MCF 10A (cell line): ENCODE measurements at regions not wholly inside any gene's neighbourhood (a gene's known extent, or its start where the extent isn't known, plus 50 kb on each side); places are given as distances from the start of the nearest gene placed in this dataset.

Experiments
- BruUV-seq: library from RNA; stranded (reverse); fragments of 400-500 nt; replicated peaks from 2 replicates; lab custom pipeline; 2021; lab: Mats Ljungman, UMichigan
- CTCF ChIA-PET: fragments of 300-600 bp; sonication (Branson Sonifier 250); formaldehyde crosslinking; extraction: SDS; loops from one replicate; lab custom pipeline; 2021; ENCODE audit warnings: antibody characterized with exemption, inconsistent platforms; lab: Yijun Ruan, JAX
- POLR2A ChIA-PET: fragments of 300-600, 350-650 bp; sonication (Branson Sonifier 250); formaldehyde crosslinking; extraction: SDS; loops from one replicate; lab custom pipeline; 2020; ENCODE audit warnings: antibody characterized with exemption, inconsistent platforms; lab: Yijun Ruan, JAX
- DNase-seq: peaks from one replicate; pipeline ENCODE4 v3.0.0-alpha.2; 2018; ENCODE audit not compliant: unreplicated experiment
- H3K27ac Mint-ChIP-seq: one replicate; pipeline ENCODE4 v1.8.0; 2022; ENCODE audit warnings: mild to moderate bottlenecking, low read depth, mixed read lengths; ENCODE audit not compliant: unreplicated experiment
- H3K27me3 Mint-ChIP-seq: one replicate; pipeline ENCODE4 v1.8.0; 2022; ENCODE audit warnings: mixed read lengths; ENCODE audit not compliant: insufficient read depth, unreplicated experiment
- H3K36me3 Mint-ChIP-seq: one replicate; pipeline ENCODE4 v1.8.0; 2022; ENCODE audit warnings: mild to moderate bottlenecking, moderate library complexity, mixed read lengths; ENCODE audit not compliant: insufficient read depth, unreplicated experiment
- H3K4me1 Mint-ChIP-seq: one replicate; pipeline ENCODE4 v1.8.0; 2022; ENCODE audit warnings: mixed read lengths; ENCODE audit not compliant: insufficient read depth, unreplicated experiment
- H3K4me3 Mint-ChIP-seq: one replicate; pipeline ENCODE4 v1.8.0; 2022; ENCODE audit warnings: mild to moderate bottlenecking, moderate library complexity, mixed read lengths; ENCODE audit not compliant: unreplicated experiment
- H3K9me3 Mint-ChIP-seq: one replicate; pipeline ENCODE4 v1.8.0; 2022; ENCODE audit warnings: mixed read lengths; ENCODE audit not compliant: unreplicated experiment
- intact Hi-C: fragments of 100-400 bp; cut with micrococcal nuclease; formaldehyde crosslinking; loops from 2 replicates; pipeline ENCODE4 v1.14.1; 2022
- TF ChIP-seq, protein P1 (sequence below): fragments of 200-600 bp; IDR thresholded peaks from one replicate; pipeline ENCODE4 v1.8.0; 2022; ENCODE audit warnings: antibody characterized with exemption, mild to moderate bottlenecking; ENCODE audit not compliant: unreplicated experiment

DNA sequence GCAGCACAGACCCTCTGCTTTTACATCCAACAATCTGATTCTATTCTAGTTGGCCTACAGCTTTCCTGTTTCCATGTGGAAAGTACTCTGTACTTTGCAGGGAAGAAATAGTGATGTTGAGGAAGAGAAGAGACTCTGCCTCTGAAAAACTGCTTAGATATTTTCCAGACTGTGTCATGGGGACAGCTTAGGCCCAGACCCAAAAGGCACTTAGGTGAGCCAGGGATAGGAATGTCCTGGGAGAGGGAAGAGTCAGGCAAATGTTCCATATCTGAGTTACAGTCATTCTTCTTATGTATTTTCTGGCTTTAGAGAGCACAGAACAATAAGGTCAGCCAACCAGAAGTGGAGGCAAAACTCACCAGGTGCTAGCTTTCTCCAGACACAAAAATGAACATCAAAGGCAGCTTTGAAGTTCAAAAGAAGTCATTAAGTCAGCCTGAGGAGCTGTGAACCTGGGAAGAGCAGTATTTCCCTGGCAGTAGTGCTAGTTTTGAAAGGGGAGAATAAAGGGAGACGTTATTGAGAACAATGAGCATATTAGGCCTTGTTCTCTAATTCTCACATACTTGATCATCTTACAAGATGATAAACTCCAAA lies 199.7 kb upstream of the LMNTD1 start:
- TF ChIP-seq, protein P1, sequence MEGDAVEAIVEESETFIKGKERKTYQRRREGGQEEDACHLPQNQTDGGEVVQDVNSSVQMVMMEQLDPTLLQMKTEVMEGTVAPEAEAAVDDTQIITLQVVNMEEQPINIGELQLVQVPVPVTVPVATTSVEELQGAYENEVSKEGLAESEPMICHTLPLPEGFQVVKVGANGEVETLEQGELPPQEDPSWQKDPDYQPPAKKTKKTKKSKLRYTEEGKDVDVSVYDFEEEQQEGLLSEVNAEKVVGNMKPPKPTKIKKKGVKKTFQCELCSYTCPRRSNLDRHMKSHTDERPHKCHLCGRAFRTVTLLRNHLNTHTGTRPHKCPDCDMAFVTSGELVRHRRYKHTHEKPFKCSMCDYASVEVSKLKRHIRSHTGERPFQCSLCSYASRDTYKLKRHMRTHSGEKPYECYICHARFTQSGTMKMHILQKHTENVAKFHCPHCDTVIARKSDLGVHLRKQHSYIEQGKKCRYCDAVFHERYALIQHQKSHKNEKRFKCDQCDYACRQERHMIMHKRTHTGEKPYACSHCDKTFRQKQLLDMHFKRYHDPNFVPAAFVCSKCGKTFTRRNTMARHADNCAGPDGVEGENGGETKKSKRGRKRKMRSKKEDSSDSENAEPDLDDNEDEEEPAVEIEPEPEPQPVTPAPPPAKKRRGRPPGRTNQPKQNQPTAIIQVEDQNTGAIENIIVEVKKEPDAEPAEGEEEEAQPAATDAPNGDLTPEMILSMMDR: no peak
- intact Hi-C loops: no loop called here
- peaks cover 7% of the 10 kb centered on the region for H3K4me1 Mint-ChIP-seq
- POLR2A ChIA-PET: no interaction called here
- no peak for DNase-seq
- no peak overlapping the region for H3K4me3 Mint-ChIP-seq
- CTCF ChIA-PET: interaction anchor here (0.6 to 0.7 kb wide), 2 partner anchors 15 to 1435 kb away, joined by 4 to 5 read pairs; no protein-coding TSS in a partner anchor
- H3K36me3 Mint-ChIP-seq: no peaks in the 10 kb centered on the region
- no peaks in the 10 kb centered on the region for H3K27me3 Mint-ChIP-seq
- H3K9me3 Mint-ChIP-seq: no peaks in the 10 kb centered on the region
- no peak overlapping the region for H3K27ac Mint-ChIP-seq
- BruUV-seq: no TSS peak

DNA sequence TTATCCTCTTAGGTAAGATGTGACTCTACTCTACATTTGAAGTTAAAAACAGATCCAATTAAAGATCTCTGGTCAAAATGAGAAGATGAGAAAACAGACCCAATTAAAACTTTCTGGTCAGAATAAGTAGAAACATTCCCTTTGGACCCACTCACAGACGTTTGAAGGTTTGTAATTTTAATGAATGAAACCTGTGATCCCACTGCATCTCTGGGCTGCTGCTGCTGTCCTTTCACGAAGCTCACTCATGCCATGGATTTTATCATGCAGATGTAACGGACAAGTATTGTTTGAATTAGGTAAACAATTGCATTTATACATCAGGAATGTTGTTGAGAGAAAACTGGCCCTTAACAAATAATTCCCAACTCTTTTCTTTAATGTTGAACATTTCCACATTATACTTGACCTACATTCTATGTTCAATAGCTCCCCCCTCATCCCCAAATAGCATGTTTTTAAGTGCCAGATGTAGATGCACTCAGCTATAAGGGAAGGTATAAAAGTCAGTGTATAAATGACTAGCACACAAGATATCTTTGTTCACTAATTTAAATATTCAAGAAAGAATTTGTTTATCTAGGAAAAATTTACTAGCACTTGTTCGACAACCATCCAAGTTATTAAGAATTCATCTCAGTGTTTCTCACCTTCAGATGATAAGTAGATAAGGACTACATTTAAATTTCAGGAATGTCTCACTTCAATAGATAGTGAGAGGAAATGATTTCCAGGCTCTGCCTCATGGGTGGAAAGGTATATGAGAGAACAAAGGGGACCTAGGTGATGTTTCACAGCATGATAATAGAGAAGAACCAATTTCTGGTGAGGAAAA lies 202.3 kb upstream of the LMNTD1 start:
- BruUV-seq: no TSS peak
- no peak for DNase-seq
- H3K27me3 Mint-ChIP-seq: no peaks in the 10 kb centered on the region
- TF ChIP-seq, protein P1: no peak
- no peak overlapping the region for H3K4me3 Mint-ChIP-seq
- H3K9me3 Mint-ChIP-seq: no peaks in the 10 kb centered on the region
- H3K36me3 Mint-ChIP-seq: no peaks in the 10 kb centered on the region
- CTCF ChIA-PET: interaction anchor here (0.7 kb wide), 1 partner anchor 18 kb away, joined by 3 read pairs; no protein-coding TSS in a partner anchor
- POLR2A ChIA-PET: interaction anchor here (1.3 kb wide), 1 partner anchor 22 kb away, joined by 3 read pairs; no protein-coding TSS in a partner anchor
- H3K4me1 Mint-ChIP-seq: peaks cover 7% of the 10 kb centered on the region
- no peak overlapping the region for H3K27ac Mint-ChIP-seq
- intact Hi-C loops: no loop called here

DNA sequence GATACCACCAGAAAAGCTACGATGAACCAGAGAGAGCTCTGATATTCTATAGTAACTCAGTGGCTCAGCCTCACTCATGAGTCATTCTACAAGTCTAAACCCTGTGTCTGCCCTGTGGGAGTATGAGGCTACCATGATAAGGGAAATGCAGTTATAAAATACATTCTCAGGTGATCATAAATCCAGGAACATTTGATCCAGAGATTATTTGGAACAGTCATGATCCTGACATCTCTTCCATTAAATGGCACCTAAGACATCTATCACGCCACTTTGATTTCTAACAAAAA lies 202.6 kb upstream of the RASSF8 start:
- DNase-seq: no peak
- Mint-ChIP-seq H3K27me3 (no peaks in the 10 kb centered on the region), H3K4me3 (no peak overlapping the region), H3K9me3 (no peaks in the 10 kb centered on the region), H3K36me3 (no peaks in the 10 kb centered on the region), H3K4me1 (peaks cover 7% of the 10 kb centered on the region), H3K27ac (no peak overlapping the region)
- TF ChIP-seq, protein P1: no peak
- no TSS peak for BruUV-seq
- intact Hi-C loops: no loop called here
- ChIA-PET POLR2A (interaction anchor here (1.3 kb wide), 1 partner anchor 23 kb away, joined by 3 read pairs; no protein-coding TSS in a partner anchor), CTCF (interaction anchor here (0.7 kb wide), 1 partner anchor 17 kb away, joined by 3 read pairs; no protein-coding TSS in a partner anchor)

DNA sequence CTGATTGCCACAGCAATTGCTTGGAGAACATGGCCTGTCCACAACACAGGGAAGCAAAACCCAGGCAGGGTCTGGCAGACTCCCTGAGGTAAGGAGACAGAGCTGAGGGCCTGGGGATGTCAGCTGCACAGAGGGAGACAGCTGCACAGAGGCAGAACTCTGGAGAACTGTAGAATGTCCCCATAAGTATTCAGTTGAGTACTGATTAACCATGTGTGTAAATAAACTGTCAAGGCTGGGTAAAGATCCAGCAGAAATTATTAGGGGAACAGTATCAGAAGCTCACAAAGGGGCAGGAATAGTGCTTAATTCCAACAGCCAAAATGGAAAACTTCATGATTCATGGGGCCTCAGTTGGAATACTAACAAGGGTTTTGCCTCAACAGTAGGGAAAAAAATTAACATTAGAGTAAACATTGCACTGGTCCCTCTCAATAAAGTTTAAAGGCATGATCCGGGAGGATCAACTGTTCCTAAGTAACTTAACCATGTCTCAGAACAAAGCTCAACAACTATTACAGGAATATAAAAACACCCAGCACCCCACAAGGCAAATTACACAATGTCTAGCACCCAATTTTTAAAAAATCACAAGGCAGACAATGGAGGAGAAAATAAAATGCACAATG lies 201.3 kb upstream of the RASSF8 start:
- ChIA-PET POLR2A (no interaction called here), CTCF (interaction anchor here (0.8 kb wide), 1 partner anchor 23 kb away, joined by 3 read pairs; no protein-coding TSS in a partner anchor)
- H3K4me3 Mint-ChIP-seq: no peak overlapping the region
- no peak for DNase-seq
- no peaks in the 10 kb centered on the region for H3K36me3 Mint-ChIP-seq
- intact Hi-C loops: no loop called here
- no peaks in the 10 kb centered on the region for H3K9me3 Mint-ChIP-seq
- H3K27ac Mint-ChIP-seq: no peak overlapping the region
- TF ChIP-seq, protein P1: no peak
- no TSS peak for BruUV-seq
- no peaks in the 10 kb centered on the region for H3K27me3 Mint-ChIP-seq
- H3K4me1 Mint-ChIP-seq: peaks cover 7% of the 10 kb centered on the region
